EL (cell line): ENCODE measurements at regions not wholly inside any gene's neighbourhood (a gene's known extent, or its start where the extent isn't known, plus 50 kb on each side); places are given as distances from the start of the nearest gene placed in this dataset.
"Not testable (repeated sequence)": the region's sequence is repeated elsewhere in the genome, so short reads cannot be mapped to it uniquely, and the experiment has no call there.

Experiments used
- DNase-seq: peaks from one replicate; pipeline ENCODE4 v3.0.0-alpha.2; 2016

DNA sequence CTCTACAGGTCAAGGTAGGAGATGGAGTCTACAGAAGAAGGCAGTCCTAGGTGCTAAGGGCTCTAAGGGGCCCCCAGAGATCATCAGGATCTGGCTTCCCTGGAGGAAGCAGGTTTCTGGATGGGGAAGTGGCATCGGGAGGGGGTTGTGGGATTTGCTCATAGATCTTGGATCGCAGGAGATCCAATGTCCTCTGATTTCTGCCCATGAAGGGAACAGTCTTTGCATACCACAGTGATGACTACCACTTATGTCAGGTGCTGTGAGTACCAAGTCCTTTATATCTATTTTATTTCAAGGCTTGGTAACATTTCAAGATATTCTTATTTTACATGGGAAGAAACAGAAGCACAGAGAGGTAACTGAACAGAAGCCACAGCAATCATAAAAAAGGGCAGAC, 164.0 kb downstream of the RGS9 start:
- DNase-seq = no peak

DNA sequence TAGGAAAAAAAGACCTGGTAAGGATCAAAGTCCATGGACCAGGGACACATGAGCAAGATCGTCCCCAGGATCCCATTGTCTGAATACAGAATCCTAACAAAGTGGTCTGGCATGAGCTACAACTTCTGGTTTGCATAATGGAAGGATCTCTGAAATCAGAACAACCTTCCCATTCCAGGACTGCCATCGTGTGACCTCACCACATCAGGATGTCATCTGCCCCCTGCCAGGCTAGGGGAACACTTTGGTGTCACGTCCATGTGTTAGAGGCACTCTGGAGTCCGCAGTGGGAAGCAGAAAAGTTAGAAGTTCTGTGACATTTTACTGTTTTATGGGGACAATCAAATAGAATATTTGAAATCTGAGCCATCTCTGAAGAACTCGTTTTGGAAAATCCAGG, 160.7 kb downstream of the RGS9 start:
- no peak for DNase-seq

DNA sequence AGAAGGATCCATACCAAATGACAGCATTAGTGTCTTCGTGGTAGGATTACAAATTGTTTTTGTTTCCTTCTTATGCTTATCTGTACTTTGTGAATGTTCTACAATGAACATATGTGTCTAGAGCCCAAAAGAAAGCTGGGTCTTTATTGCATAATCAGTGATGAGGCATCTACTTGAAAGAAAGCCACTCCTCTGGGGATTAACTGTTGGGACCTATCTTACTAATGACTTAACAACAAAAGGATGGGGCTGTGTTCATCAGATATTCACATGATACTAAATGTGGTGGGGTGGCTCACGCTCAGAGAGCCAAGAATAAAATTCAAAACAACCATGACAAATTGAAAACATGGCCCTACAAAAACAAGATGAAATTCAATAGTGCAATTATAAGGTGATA, 160.2 kb downstream of the RGS9 start:
- DNase-seq = peak; percentile 32

DNA sequence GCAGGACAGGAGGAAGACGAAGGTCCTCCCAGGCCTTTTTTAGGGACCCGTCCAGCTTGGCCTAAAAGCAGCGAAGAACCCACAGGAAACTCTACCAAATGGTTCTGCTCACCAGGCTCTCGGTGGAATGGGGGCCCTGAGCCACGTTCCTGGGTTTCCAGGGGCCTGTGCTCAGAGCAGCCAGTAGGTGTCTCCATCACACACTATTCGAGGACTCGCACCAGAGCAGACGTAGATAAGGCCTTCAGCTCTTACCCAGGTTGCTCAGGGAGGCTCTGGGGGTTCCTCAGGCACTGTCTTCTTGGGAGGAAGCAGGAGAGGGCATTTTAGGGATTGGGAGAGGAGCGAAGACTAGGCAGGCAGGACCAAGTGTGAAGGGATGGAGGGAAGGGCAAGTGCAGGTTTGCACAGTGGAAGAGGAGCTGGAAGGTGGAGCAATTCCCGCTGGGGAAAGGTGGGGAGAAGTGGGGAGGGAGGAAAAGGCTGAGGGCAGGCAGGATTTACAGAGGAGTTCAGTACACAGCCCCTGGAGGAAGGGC, 157.1 kb downstream of the RGS9 start:
- peak; percentile 66 for DNase-seq

DNA sequence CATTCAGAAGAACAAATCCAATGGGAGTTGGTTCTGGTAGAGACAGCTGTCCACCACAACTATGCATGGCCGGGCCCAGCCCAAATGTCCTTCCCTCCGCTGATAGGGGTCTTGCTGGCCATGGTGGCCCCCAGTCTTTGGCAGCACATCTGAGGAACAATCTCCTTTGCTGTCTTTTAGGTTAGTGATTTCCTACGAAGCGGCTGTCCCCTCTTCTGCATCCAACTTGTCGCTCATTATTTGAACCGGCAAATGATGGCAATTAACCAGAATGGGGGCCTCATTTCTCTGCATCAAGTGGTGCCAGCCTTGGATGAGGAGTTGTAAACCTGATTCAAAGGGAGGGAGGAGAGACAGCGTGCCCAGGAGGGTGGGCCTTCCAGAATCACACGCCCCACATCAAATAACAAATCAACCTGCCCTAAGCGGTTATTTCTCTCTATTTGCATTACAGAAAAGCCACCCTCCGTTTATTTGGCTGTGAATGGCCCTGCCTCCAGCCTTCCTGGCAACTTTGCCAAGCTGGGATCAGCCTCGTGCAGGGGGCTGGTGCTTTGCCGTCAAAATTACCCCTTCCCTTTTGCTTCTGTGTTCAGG, 156.5 kb downstream of the RGS9 start:
- DNase-seq = no peak

DNA sequence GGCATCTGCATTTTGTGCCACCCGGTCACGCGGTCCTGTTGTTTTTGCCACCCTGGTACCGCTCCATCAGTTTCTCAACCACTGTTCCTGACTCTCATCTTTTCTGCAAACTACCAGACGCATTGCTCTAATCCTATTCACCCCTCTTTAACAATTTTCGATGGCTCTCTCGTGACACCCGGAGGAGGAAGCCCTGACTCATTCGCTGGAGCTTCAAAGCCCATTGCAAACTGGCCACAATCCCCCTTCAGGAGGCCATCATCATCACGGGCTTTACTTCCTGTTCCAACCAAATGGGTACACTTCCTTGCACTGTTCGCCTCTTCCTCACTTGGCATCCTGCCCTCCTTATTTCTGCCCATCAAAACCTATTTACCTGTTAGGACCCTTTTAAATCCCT, 155.3 kb downstream of the RGS9 start:
- DNase-seq = peak; percentile 23

DNA sequence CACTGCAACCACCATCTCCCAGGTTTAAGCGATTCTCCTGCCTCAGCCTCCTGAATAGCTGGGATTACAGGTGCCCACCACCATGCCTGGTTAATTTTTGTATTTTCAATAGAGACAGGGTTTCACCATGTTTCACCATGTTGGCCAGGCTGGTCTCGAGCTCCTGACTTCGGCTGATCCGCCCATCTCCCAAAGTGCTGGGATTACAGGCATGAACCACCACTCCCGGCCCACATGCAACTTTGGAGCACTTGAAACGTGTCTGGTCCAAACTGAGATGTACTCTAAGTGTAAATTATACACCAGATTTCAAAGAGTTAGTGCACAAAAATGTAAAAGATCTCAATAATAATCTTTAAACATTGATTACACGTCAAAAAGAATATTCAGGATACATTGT, 154.1 kb downstream of the RGS9 start:
- DNase-seq = not testable (repeated sequence)

DNA sequence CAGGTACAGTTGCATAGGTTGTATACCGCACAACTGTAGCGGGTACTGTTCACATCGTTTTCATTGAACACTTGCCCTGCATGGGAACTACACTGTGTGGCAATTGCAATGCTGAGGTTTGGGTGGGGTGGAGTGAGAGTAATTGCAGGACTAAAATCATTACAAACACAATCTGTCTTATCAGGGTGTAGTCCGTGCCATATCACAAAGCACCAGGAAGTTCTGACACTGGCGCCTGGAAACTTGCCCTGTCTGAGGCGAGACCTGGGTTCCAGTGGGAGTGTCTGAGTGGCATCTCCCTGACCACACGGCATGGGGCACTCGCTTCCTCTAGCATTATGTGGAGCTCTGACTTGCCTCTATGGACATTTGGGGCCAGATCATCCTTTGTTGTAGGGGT, 153.4 kb downstream of the RGS9 start:
- no peak for DNase-seq

DNA sequence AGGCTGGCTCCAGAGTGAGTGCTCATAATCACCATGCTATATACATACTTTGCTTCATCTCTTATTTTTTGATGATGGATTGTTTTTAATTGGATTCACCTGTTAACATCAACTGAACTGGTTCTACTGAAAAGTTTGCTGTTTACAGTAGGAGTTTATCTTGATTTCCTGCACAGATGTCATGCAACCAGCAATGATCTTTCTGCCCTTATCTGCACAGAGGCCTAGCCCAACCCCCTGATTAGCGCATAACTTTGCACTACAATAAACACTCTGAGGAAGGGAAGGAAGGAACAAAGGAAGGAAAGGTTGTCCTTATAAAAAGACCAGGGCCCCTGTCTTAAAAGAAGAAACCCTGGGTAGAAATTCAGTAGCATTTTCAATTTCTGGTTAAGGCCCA, 152.9 kb downstream of the RGS9 start:
- DNase-seq = no peak

DNA sequence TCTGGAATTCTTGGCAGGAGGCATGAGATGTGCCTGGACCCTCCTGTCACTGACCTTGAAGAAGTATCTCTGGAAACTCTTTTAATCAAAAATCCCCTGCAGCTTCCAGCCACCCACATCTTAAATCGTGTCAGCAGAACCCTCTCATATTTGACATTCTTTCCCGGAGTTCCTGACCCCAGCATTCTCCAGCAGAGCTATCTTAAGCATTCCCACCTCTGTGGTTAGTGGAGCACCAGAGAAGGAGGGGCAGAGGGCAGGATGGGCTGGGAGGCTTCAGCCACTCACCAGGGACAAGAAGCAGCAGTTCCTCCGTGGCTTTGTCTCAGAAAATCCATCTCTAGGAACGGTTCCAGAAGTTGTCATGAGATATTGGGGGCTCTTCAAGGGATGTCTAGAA, 149.9 kb downstream of the RGS9 start:
- DNase-seq = peak; percentile 84

DNA sequence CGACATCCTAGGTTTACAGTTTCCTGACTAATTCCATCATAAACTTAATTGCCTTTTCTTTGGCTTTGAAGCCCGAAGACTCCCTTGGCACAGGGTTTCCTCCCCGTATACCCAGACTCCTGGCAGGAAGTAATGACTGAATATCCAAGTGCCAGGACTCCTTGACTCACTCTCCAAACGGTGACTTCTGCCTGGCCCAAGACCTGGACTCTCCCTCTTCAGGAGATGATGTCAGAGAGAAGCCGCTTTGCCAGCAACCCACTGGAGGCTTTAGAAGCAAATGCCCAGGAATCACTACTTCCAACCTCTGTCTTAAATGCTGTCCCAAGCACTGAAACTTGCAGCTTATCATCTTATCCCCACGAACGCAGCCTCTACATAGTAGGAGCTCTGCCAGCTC, 146.5 kb downstream of the RGS9 start:
- DNase-seq = peak; percentile 29

DNA sequence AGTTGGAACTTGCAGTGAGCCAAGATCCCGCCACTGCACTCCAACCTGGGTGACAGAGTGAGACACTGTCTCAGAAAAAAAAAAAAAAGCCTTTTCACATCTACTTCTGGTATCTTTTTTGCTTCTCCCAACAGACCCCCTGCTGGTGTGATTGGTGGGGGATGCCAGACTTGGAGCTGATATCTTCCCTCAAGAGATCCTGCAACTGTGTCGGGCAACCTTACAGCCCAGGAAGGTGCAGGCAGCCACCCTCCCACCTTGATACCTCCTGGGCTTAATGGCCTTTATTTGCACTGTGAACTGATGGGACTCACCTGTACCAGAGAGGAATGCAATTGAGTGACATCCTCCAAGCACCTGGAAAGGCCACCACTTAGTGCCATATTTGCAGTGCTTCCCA, 142.3 kb downstream of the RGS9 start:
- no peak for DNase-seq

DNA sequence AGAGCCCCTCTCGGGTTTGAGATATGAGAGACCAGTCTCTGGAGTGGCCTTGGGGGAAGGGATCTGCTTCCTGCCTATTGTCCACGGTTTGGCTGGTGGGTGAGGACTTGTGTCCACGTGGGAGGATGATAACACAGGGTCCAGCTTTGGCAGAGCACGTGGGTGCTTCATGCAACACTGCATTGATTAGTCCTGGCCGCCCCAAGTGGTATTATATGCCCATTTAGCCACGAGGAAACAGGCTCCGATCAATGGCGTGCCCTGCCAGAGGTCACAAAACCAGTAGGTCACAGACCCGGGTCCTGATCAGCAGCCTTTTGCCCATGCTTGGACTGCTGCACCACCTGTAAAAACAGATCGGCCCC, 141.6 kb downstream of the RGS9 start:
- DNase-seq = no peak

DNA sequence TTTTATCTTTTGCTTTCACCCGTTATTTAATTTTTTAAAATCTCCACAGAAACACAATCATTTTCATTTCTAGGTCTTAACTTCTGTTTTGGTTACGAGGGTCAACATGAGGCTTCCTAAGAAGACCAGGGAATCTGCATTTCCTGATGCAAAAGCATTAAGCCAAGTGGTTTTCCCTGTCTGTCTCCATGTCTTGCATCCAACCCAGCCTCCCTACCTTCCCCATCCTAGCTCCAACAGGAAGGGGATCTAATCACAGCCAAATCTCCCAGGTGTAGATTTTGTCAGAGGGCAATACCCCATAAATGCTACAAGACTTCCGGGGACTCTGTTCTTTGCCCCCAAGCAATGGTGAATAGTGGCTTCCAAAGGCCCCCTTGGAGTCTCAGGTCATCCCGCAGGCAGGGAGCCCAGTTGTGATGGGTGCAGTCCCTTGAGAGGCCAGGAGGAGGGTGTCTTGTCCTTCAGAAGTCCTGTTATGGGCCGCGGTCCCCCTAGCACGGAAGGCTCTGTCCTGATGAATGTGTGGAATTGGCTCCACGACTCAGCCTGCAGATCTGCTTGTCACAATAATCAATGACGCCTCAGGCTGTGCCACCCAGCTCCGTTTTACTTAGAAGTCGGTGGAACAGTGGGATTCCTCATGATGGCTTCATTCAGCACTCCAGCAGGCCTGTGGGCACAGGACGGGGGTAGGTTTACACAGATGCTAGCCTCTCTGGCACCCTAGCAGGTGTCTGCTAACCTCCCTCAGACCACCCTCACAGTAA, 141.1 kb downstream of the RGS9 start:
- DNase-seq = peak; percentile 76

DNA sequence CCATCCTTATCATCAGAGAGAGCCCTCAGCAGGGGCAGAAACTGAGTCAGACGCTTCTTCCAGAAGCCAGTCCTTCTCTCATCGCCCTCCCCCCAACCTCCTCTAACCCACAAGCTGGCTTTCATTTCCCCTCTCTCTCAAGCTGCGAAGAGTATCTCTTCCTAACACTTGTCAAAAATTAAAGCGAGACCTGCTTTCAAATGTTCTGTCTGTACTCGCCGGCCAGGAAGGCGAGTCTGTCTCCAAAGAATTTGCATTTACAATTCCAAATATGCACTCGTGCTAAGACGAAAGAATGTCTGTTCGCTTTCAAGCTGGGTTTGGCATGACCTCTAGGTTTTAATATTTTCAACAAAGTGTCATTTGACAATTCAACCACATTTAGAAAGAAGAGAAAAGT, 140.4 kb downstream of the RGS9 start:
- DNase-seq = peak; percentile 46
